Mammary epithelial cell (primary cell): ENCODE measurements at regions not wholly inside any gene's neighbourhood (a gene's known extent, or its start where the extent isn't known, plus 50 kb on each side); places are given as distances from the start of the nearest gene placed in this dataset.

Experiments
- CTCF ChIP-seq, 2 donors: IDR thresholded peaks in 1 of 2; conservative IDR thresholded peaks in 1 of 2; 2 replicates each; pipeline ENCODE4 v1.5.1; 2011 to 2012; ENCODE audit warnings: inconsistent platforms in 2 of 2, low read length in 2 of 2, mild to moderate bottlenecking in 2 of 2, control low read depth in 1 of 2, low read depth in 1 of 2; ENCODE audit not compliant: insufficient read depth in 1 of 2; ENCODE audit errors: extremely low read depth in 1 of 2
- EZH2 ChIP-seq: IDR thresholded peaks from 2 replicates; pipeline ENCODE4 v1.6.1; 2012; ENCODE audit warnings: low read length, inconsistent platforms, borderline replicate concordance

GRCh38 chr15:70199124-70199482 lies 101.4 kb upstream of the TLE3 start:
- TF ChIP-seq CTCF (conservative IDR thresholded peaks at IDR 0.05 in 1 of 2, IDR thresholded peaks at IDR 0.05 in 1 of 2; ENCODE audit: extremely low read depth in 1 of 2, insufficient read depth in 1 of 2, low read depth in 1 of 2, low read length in 2 of 2) (no peak), EZH2 (no peak)
